Lung (tissue), 11 donors: ENCODE measurements at regions not wholly inside any gene's neighbourhood (a gene's known extent, or its start where the extent isn't known, plus 50 kb on each side); places are given as distances from the start of the nearest gene placed in this dataset.

ENCODE experiments used
- ATAC-seq: fragments of 200-7000 bp; cut with Tn5 transposase; one replicate; pipeline ENCODE4 v1.9.1; 2020; ENCODE audit warnings: moderate number of reproducible peaks; ENCODE audit not compliant: insufficient read depth, low FRiP score
- DNase-seq, 3 donors: peaks; one replicate each; pipeline ENCODE4 v3.0.0-alpha.2; 2013 to 2017
- H3K27ac ChIP-seq, 2 donors: one replicate each; pipeline ENCODE4 v1.5.1; 2013; ENCODE audit warnings: mild to moderate bottlenecking in 2 of 2, moderate library complexity in 2 of 2, control low read depth in 1 of 2, inconsistent platforms in 1 of 2, low read depth in 1 of 2, low read length in 1 of 2
- H3K27me3 ChIP-seq, 3 donors: one replicate each; pipeline ENCODE4 v1.5.1; 2013; ENCODE audit warnings: low read length in 2 of 3; ENCODE audit not compliant: control insufficient read depth in 3 of 3, insufficient read depth in 3 of 3
- H3K36me3 ChIP-seq, 4 donors: one replicate each; pipeline ENCODE4 v1.5.1; 2013; ENCODE audit warnings: low read length in 4 of 4, mild to moderate bottlenecking in 1 of 4, moderate library complexity in 1 of 4; ENCODE audit not compliant: control insufficient read depth in 4 of 4, insufficient read depth in 4 of 4
- H3K4me1 ChIP-seq, 5 donors: one replicate each; pipeline ENCODE4 v1.5.1; 2013; ENCODE audit warnings: low read length in 5 of 5, mild to moderate bottlenecking in 2 of 5, moderate library complexity in 1 of 5; ENCODE audit not compliant: control insufficient read depth in 5 of 5, insufficient read depth in 5 of 5
- H3K4me3 ChIP-seq: one replicate; pipeline ENCODE4 v1.5.1; 2013; ENCODE audit warnings: mild to moderate bottlenecking, control low read depth, moderate library complexity
- H3K9ac ChIP-seq, 2 donors: one replicate each; pipeline ENCODE4 v1.5.1; 2013; ENCODE audit warnings: low read length in 2 of 2, control low read depth in 1 of 2; ENCODE audit not compliant: insufficient read depth in 1 of 2
- H3K9me3 ChIP-seq, 4 donors: one replicate each; pipeline ENCODE4 v1.5.1; 2013; ENCODE audit warnings: low read length in 3 of 4, mild to moderate bottlenecking in 1 of 4, moderate library complexity in 1 of 4; ENCODE audit not compliant: control insufficient read depth in 4 of 4, insufficient read depth in 3 of 4
- CTCF ChIP-seq: IDR thresholded peaks from 2 replicates; pipeline ENCODE4 v1.5.1; 2012; ENCODE audit warnings: mild to moderate bottlenecking; ENCODE audit errors: control extremely low read depth, extremely low read depth
- WGBS, 2 donors: extraction: QIAGEN DNeasy Blood & Tissue Kit; methylation state at CpG; one replicate each; pipeline ENCODE4 v1.1.7; 2013; 5-methylcytosine and 5-hydroxymethylcytosine counted together
- donor health status: control.
- donor health status: control.
- donor health status: Bipolar disorder and iron deficiency.
- donor health status: healthy.
- donor health status: DM: yes; HTN: yes; CAD: no.

- Histone ChIP-seq H3K9me3 (no peaks in the 10 kb centered on the region), H3K27ac (no peak overlapping the region), H3K36me3 (no peaks in the 10 kb centered on the region), H3K27me3 (no peaks in the 10 kb centered on the region), H3K4me3 (no peak overlapping the region), H3K9ac (no peak overlapping the region), H3K4me1 (no peaks in the 10 kb centered on the region)
- WGBS, 2 donors: 78 to 86% methylated on average over 5 of the region's 5 CpGs
- ATAC-seq (no peak), DNase-seq (no peak)
- TF ChIP-seq CTCF: no peak
Observed at GRCh38 chr12:41635626-41636364, 447.7 kb downstream of the PDZRN4 start.

GRCh38 chr12:41634091-41634490, 446.0 kb downstream of the PDZRN4 start:
- DNase-seq: no peak
- 86 to 92% methylated on average over 4 of the region's 4 CpGs for WGBS, 2 donors
- Histone ChIP-seq H3K4me3 (no peak overlapping the region), H3K36me3 (no peaks in the 10 kb centered on the region), H3K27me3 (no peaks in the 10 kb centered on the region), H3K4me1 (no peaks in the 10 kb centered on the region), H3K9me3 (peaks cover 0 to 5% (median 0%) of the 10 kb centered on the region in 4 donors), H3K9ac (no peak overlapping the region), H3K27ac (no peak overlapping the region)
- ATAC-seq: no peak
- no peak for TF ChIP-seq CTCF

GRCh38 chr12:41629611-41630010, 441.5 kb downstream of the PDZRN4 start:
- WGBS, 2 donors: 96 to 100% methylated on average over 1 of the region's 1 CpG

More at GRCh38 chr12:41629611-41630010, 441.5 kb downstream of the PDZRN4 start:
- H3K27ac ChIP-seq: no peak overlapping the region
- H3K9ac ChIP-seq: no peak overlapping the region
- no peak overlapping the region for H3K4me3 ChIP-seq
- no peaks in the 10 kb centered on the region for H3K27me3 ChIP-seq
- TF ChIP-seq CTCF: no peak
- no peaks in the 10 kb centered on the region for H3K36me3 ChIP-seq
- H3K4me1 ChIP-seq: peaks cover 0 to 3% (median 0%) of the 10 kb centered on the region in 5 donors
- peaks cover 0 to 14% (median 0%) of the 10 kb centered on the region in 4 donors for H3K9me3 ChIP-seq
- DNase-seq: no peak
- ATAC-seq: no peak
